ENCODE measurements at regions not wholly inside any gene's neighbourhood (a gene's known extent, or its start where the extent isn't known, plus 50 kb on each side); places are given as distances from the start of the nearest gene placed in this dataset.

DNA sequence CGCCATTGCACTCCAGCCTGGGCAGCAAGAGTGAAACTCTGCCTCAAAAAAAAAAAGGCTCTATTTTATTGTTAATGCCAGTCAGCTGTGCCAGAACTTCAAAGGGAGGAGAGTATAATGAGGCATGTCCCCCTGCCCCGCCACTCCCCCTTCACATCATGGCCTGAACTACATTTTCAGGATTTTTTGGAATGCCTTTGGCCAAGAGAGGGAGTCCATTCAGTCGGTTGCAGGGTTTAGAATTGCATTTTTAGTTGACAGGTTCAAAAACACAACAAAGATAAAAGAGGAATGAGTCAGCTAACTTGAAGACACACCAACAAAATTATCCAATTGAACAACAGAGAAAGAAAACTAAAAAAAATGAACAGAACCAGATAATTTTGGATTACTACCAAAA lies 59.1 kb downstream of the CEP43 start:
- TF ChIP-seq, protein P1, sequence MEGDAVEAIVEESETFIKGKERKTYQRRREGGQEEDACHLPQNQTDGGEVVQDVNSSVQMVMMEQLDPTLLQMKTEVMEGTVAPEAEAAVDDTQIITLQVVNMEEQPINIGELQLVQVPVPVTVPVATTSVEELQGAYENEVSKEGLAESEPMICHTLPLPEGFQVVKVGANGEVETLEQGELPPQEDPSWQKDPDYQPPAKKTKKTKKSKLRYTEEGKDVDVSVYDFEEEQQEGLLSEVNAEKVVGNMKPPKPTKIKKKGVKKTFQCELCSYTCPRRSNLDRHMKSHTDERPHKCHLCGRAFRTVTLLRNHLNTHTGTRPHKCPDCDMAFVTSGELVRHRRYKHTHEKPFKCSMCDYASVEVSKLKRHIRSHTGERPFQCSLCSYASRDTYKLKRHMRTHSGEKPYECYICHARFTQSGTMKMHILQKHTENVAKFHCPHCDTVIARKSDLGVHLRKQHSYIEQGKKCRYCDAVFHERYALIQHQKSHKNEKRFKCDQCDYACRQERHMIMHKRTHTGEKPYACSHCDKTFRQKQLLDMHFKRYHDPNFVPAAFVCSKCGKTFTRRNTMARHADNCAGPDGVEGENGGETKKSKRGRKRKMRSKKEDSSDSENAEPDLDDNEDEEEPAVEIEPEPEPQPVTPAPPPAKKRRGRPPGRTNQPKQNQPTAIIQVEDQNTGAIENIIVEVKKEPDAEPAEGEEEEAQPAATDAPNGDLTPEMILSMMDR (conservative IDR thresholded peaks at IDR 0.05 in 1 of 2, IDR thresholded peaks at IDR 0.05 in 1 of 2; ENCODE audit: low read depth in 1 of 2, low read length in 2 of 2) = no peak
- TF ChIP-seq EZH2 (IDR thresholded peaks at IDR 0.05; ENCODE audit: low read length, missing control alignments) = no peak
